HCT116 (cell line): ENCODE measurements at regions not wholly inside any gene's neighbourhood (a gene's known extent, or its start where the extent isn't known, plus 50 kb on each side); places are given as distances from the start of the nearest gene placed in this dataset.

ENCODE experiments used
- ATAC-seq: fragments of 200-7000 bp; cut with Tn5 transposase; 2 replicates; pipeline ENCODE4 v1.9.1; 2020; ENCODE audit warnings: mild to moderate bottlenecking, moderate library complexity
- BruUV-seq: library from RNA; stranded (reverse); fragments of 400-500 nt; replicated peaks from 2 replicates; lab custom pipeline; 2021; lab: Mats Ljungman, UMichigan
- CTCF ChIA-PET: fragments of 300-600 bp; sonication (Branson Sonifier 250); formaldehyde crosslinking; loops from one replicate; lab custom pipeline; 2021; ENCODE audit warnings: antibody characterized with exemption; lab: Charles Lee
- POLR2A ChIA-PET: fragments of 300-600, 350-600 bp; sonication (Branson Sonifier 250); formaldehyde crosslinking; loops from one replicate; lab custom pipeline; 2021; ENCODE audit warnings: antibody characterized with exemption; lab: Charles Lee
- RAD21 ChIA-PET, 2 experiments: fragments of 300-600 bp; sonication (Branson Sonifier 250); formaldehyde crosslinking; loops; one replicate each; lab custom pipeline; 2023; ENCODE audit warnings: low total read pairs in 2 of 2; ENCODE audit not compliant: uncharacterized antibody in 2 of 2, unreplicated experiment in 2 of 2, low non-redundant PET in 1 of 2; lab: Charles Lee
- DNase-seq: peaks from one replicate; pipeline ENCODE4 v3.0.0-alpha.2; 2010; ENCODE audit warnings: low read depth, low spot score
- H2AFZ ChIP-seq: fragments of 200-600 bp; shearing (Covaris generic), sonication (generic); 2 replicates; pipeline ENCODE4 v1.6.1; 2017; ENCODE audit warnings: low read depth, mixed run types, mixed read lengths, antibody characterized with exemption, low read length; ENCODE audit not compliant: poor library complexity, severe bottlenecking
- H3K27ac ChIP-seq: 2 replicates; pipeline ENCODE4 v1.5.1; 2012; ENCODE audit warnings: low read depth, low read length
- H3K27me3 ChIP-seq: fragments of 200-600 bp; sonication (generic); 2 replicates; pipeline ENCODE4 v1.6.1; 2016; ENCODE audit warnings: mixed run types, low read length, mixed read lengths; ENCODE audit not compliant: insufficient read depth
- H3K36me3 ChIP-seq, 2 experiments: fragments of 200-500 bp in 1 of 2; fragments of 200-600 bp in 1 of 2; sonication (Bioruptor generic) in 1 of 2; sonication (generic) in 1 of 2; 2 replicates each; pipeline versions ENCODE4 v1.5.1 to v1.6.1; 2014 to 2016; ENCODE audit warnings: low read length in 2 of 2, inconsistent platforms in 1 of 2, mixed read lengths in 1 of 2, mixed run types in 1 of 2; ENCODE audit not compliant: insufficient read depth in 2 of 2, control insufficient read depth in 1 of 2
- H3K4me1 ChIP-seq, 2 experiments: fragments of 200-600 bp in 1 of 2; sonication (generic) in 1 of 2; 2 replicates each; pipeline versions ENCODE4 v1.5.1 to v1.6.1; 2012 to 2017; ENCODE audit warnings: low read length in 2 of 2, inconsistent platforms in 1 of 2, mild to moderate bottlenecking in 1 of 2, mixed read lengths in 1 of 2, mixed run types in 1 of 2, moderate library complexity in 1 of 2; ENCODE audit not compliant: insufficient read depth in 2 of 2, control insufficient read depth in 1 of 2
- H3K4me2 ChIP-seq: fragments of 200-600 bp; sonication (generic); 2 replicates; pipeline ENCODE4 v1.6.1; 2017; ENCODE audit warnings: mixed run types, low read length, mixed read lengths
- H3K4me3 ChIP-seq, 2 experiments: fragments of 200-600 bp in 1 of 2; sonication (generic) in 1 of 2; replicated peaks in 1 of 2; 2 replicates each; pipeline ENCODE4 v1.5.1; 2011 to 2016; ENCODE audit warnings: low read length in 2 of 2, control low read depth in 1 of 2, low read depth in 1 of 2, mild to moderate bottlenecking in 1 of 2, mixed read lengths in 1 of 2, mixed run types in 1 of 2
- H3K79me2 ChIP-seq: fragments of 200-600 bp; sonication (generic); 2 replicates; pipeline ENCODE4 v1.6.1; 2017; ENCODE audit warnings: mild to moderate bottlenecking, mixed run types, low read length, moderate library complexity, mixed read lengths; ENCODE audit not compliant: insufficient read depth
- H3K9ac ChIP-seq: fragments of 200-600 bp; sonication (generic); 2 replicates; pipeline ENCODE4 v1.6.1; 2016; ENCODE audit warnings: low read length, mixed read lengths
- H3K9me2 ChIP-seq: fragments of 200-600 bp; sonication (generic), shearing (Covaris generic); 2 replicates; pipeline ENCODE4 v1.6.1; 2017; ENCODE audit warnings: mixed run types, mild to moderate bottlenecking, moderate library complexity; ENCODE audit not compliant: insufficient read depth
- H3K9me3 ChIP-seq, 2 experiments: fragments of 200-500 bp in 1 of 2; fragments of 200-600 bp in 1 of 2; sonication (Bioruptor generic) in 1 of 2; sonication (generic) in 1 of 2; 2 replicates each; pipeline ENCODE4 v1.6.1; 2014 to 2017; ENCODE audit warnings: low read length in 2 of 2, mixed read lengths in 2 of 2, inconsistent platforms in 1 of 2, low read depth in 1 of 2, mild to moderate bottlenecking in 1 of 2, mixed run types in 1 of 2, moderate library complexity in 1 of 2; ENCODE audit not compliant: control insufficient read depth in 1 of 2, insufficient read depth in 1 of 2
- H4K20me1 ChIP-seq: fragments of 200-600 bp; sonication (generic), shearing (Covaris generic); 2 replicates; pipeline ENCODE4 v1.6.1; 2017; ENCODE audit warnings: mixed run types, mild to moderate bottlenecking, moderate library complexity; ENCODE audit not compliant: insufficient read depth
- CEBPB ChIP-seq: IDR thresholded peaks from 2 replicates; pipeline ENCODE4 v1.6.1; 2012; ENCODE audit warnings: low read depth
- CTCF ChIP-seq, 3 experiments: fragments of 200-600 bp in 1 of 3; sonication (generic) in 1 of 3; IDR thresholded peaks in 2 of 3; conservative IDR thresholded peaks in 1 of 3; 2 replicates each; pipeline ENCODE4 v1.5.1; 2012 to 2017; ENCODE audit warnings: low read depth in 2 of 3, low read length in 2 of 3, antibody characterized with exemption in 1 of 3, borderline replicate concordance in 1 of 3, control low read depth in 1 of 3, mild to moderate bottlenecking in 1 of 3, mixed read lengths in 1 of 3, mixed run types in 1 of 3, moderate library complexity in 1 of 3; ENCODE audit not compliant: insufficient read depth in 1 of 3
- EGR1 ChIP-seq: IDR thresholded peaks from 2 replicates; pipeline ENCODE4 v1.6.1; 2012; ENCODE audit warnings: low read depth
- ELF1 ChIP-seq: IDR thresholded peaks from 2 replicates; pipeline ENCODE4 v1.6.1; 2012; ENCODE audit warnings: low read depth, borderline replicate concordance
- EZH2 ChIP-seq: fragments of 200-600 bp; sonication (generic); IDR thresholded peaks from 2 replicates; pipeline ENCODE4 v1.6.1; 2017; ENCODE audit warnings: antibody characterized with exemption, mixed run types
- EZH2phosphoT487 ChIP-seq: fragments of 200-600 bp; IDR thresholded peaks from 2 replicates; pipeline ENCODE4 v1.6.1; 2018; ENCODE audit warnings: antibody characterized with exemption, borderline replicate concordance
- FOSL1 ChIP-seq: IDR thresholded peaks from 2 replicates; pipeline ENCODE4 v1.6.1; 2012; ENCODE audit warnings: low read depth
- JUND ChIP-seq: IDR thresholded peaks from 2 replicates; pipeline ENCODE4 v1.6.1; 2012
- MAX ChIP-seq: IDR thresholded peaks from 2 replicates; pipeline ENCODE4 v1.6.1; 2012
- POLR2A ChIP-seq: IDR thresholded peaks from 2 replicates; pipeline ENCODE4 v1.7.0; 2011; ENCODE audit warnings: borderline replicate concordance; ENCODE audit not compliant: insufficient read depth, insufficient read length; ENCODE audit errors: extremely low read depth
- POLR2AphosphoS5 ChIP-seq: IDR thresholded peaks from 2 replicates; pipeline ENCODE4 v1.6.1; 2011; ENCODE audit warnings: mild to moderate bottlenecking, low read depth, low read length, moderate library complexity
- RAD21 ChIP-seq: IDR thresholded peaks from 2 replicates; pipeline ENCODE4 v1.6.1; 2012; ENCODE audit warnings: low read depth, mild to moderate bottlenecking
- SP1 ChIP-seq: IDR thresholded peaks from 2 replicates; pipeline ENCODE4 v1.6.1; 2012; ENCODE audit warnings: low read depth
- SRF ChIP-seq: IDR thresholded peaks from 2 replicates; pipeline ENCODE4 v1.6.1; 2012; ENCODE audit warnings: low read depth
- TCF7L2 ChIP-seq: IDR thresholded peaks from 2 replicates; pipeline ENCODE4 v1.7.0; 2011; ENCODE audit warnings: borderline replicate concordance, inconsistent platforms; ENCODE audit not compliant: insufficient read depth, insufficient read length; ENCODE audit errors: extremely low read depth
- YY1 ChIP-seq: IDR thresholded peaks from 2 replicates; pipeline ENCODE4 v1.6.1; 2011; ENCODE audit warnings: low read length, low read depth, moderate library complexity, mild to moderate bottlenecking; ENCODE audit not compliant: insufficient replicate concordance; ENCODE audit errors: extremely low read depth
- ZBTB33 ChIP-seq: IDR thresholded peaks from 2 replicates; pipeline ENCODE4 v1.6.1; 2011; ENCODE audit warnings: mild to moderate bottlenecking, low read length, moderate library complexity; ENCODE audit not compliant: insufficient replicate concordance; ENCODE audit errors: extremely low read depth
- ZFX ChIP-seq: fragments of 450-650 bp; IDR thresholded peaks from 2 replicates; pipeline ENCODE4 v1.6.1; 2017
- ZNF274 ChIP-seq: fragments of 200-500 bp; sonication (Bioruptor generic); IDR thresholded peaks from 2 replicates; pipeline ENCODE4 v1.6.1; 2014; ENCODE audit warnings: mild to moderate bottlenecking, low read depth, low read length, inconsistent platforms
- intact Hi-C: fragments of 100-400 bp; cut with micrococcal nuclease; formaldehyde crosslinking; loops from 2 replicates; pipeline ENCODE4 v1.10.0; 2022

- ChIA-PET RAD21 (no interaction called here), CTCF (no interaction called here), POLR2A (no interaction called here)
- H3K9me2 ChIP-seq, result no peaks in the 10 kb centered on the region
- no peak overlapping the region for H3K4me2 ChIP-seq
- H3K79me2 ChIP-seq, result no peaks in the 10 kb centered on the region
- H3K27ac ChIP-seq, result no peak overlapping the region
- H3K4me1 ChIP-seq, result peaks cover 0 to 17% of the 10 kb centered on the region in 2 experiments; a peak in 2 of 4 replicates
- H3K36me3 ChIP-seq, result no peaks in the 10 kb centered on the region
- no peaks in the 10 kb centered on the region for H3K9me3 ChIP-seq
- no peak overlapping the region for H3K9ac ChIP-seq
- BruUV-seq, result no TSS peak
- H4K20me1 ChIP-seq, result no peaks in the 10 kb centered on the region
- no peak for TF ChIP-seq ELF1
- no peak for TF ChIP-seq EGR1
- TF ChIP-seq CEBPB, result no peak
- no peak for TF ChIP-seq CTCF (IDR thresholded peaks at IDR 0.05 in 2 of 3, conservative IDR thresholded peaks at IDR 0.05 in 1 of 3; ENCODE audit: borderline replicate concordance in 1 of 3, insufficient read depth in 1 of 3, low read depth in 2 of 3, low read length in 2 of 3)
- no peak for TF ChIP-seq ZFX
- TF ChIP-seq RAD21, result no peak
- TF ChIP-seq JUND, result no peak
- no peak for TF ChIP-seq YY1
- TF ChIP-seq ZBTB33, result no peak
- TF ChIP-seq EZH2, result no peak
- no peak for TF ChIP-seq FOSL1
- TF ChIP-seq POLR2A, result no peak
- no peak for TF ChIP-seq SP1
- no peak for TF ChIP-seq EZH2phosphoT487
- TF ChIP-seq POLR2AphosphoS5, result no peak
- no peak for TF ChIP-seq ZNF274
- TF ChIP-seq MAX, result no peak
- no peak for TF ChIP-seq SRF
- no peak for TF ChIP-seq TCF7L2
- no peak for DNase-seq
- no peak overlapping the region for H3K4me3 ChIP-seq
- H3K27me3 ChIP-seq, result no peaks in the 10 kb centered on the region
- ATAC-seq, result no peak
- intact Hi-C loops, result no loop called here
- H2AFZ ChIP-seq, result no peak overlapping the region
These were observed 357.0 kb downstream of the GPATCH2 start for GRCh38 chr1:217273866-217274265.
